HG03521 (cell line): ENCODE measurements at regions not wholly inside any gene's neighbourhood (a gene's known extent, or its start where the extent isn't known, plus 50 kb on each side); places are given as distances from the start of the nearest gene placed in this dataset.

Source experiments
- ATAC-seq: cut with Tn5 transposase; IDR thresholded peaks from one replicate; pipeline ENCODE4 v1.9.1; 2021; ENCODE audit warnings: mild to moderate bottlenecking, moderate library complexity; ENCODE audit not compliant: unreplicated experiment

DNA sequence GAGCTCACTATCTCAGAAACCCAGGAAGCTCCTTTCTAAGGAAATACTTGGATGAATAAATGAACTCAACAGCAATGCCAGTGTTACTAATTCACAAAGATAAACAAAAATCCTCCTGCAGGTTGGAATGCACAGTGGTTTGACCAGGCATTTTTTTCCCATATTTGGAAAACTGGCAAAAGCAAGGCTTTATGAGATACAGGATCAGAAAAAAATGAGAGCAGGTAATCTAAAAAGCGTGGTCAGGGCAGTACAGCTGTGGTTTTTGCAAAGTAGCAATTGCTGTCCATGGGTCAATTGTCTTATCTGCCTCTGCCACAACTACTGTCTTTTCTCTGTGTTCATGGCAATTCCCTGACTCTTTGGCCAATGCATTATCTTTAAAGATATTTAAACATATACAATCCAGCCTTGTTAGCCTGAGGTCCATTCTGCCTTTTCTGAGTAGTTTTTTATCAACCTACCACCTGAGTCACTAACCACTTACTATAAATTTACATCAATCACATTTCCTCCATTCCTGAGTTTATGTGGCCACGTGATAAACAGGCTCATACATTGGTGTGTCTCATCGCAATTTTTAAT lies 564.5 kb upstream of the IGFBP3 start:
- ATAC-seq = no peak

DNA sequence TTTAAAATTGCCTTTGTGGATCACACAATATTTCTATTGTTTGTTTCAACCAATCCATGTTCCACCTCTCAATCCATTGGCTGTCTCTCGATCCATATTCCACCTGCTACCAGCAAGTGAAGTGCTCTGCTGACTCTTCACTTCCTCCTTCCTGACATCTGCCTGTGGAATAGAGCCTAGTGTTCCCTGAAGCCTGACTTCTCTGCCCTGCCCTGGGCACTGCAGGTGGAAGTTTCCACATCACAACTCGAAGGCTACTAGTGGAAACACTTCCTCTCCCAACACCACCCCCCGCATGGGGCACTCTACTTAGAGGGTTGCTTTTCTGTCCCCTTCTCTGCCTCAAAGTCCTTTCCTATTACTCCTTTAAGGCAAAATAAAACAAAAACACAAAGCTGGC lies 563.8 kb upstream of the IGFBP3 start:
- ATAC-seq = no peak

GRCh38 chr7:46480619-46481018 lies 559.5 kb upstream of the IGFBP3 start:
- ATAC-seq = no peak

DNA sequence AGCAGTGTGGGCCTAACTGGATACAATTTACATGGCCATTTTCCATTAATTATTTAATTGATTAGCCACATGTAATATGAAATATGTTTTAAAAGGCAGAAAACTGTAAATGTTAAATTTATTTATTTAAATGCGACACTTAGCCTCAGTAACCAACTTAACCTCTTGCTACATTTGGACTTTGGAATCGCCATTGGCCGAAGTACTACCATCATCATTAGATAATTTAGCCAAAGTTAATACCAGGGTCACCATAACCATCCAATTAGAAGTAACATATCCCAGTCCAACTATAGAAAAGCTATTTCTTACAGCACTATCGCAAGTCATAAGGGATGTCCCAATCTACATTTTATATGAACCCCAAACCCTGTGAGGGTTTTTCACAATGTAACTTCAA lies 558.6 kb upstream of the IGFBP3 start:
- no peak for ATAC-seq

DNA sequence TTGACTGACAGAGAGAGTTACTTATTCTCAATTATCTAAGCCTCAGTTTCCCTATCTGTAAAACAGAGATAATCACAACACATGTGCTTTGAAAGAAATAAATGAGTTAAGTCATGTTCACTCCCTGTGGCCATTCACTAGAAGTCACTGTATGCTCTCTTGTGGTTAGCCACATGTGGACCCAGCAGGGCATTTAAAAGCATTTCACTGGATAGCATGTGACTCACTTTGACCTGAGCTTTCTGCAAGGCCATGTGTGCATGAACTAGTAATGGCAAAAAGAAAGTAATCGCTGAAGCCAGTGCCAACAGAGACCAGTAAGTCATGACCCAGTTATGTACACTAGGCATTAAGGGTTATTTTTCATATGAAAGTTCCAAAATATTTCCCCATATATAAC lies 557.0 kb upstream of the IGFBP3 start:
- ATAC-seq = no peak

DNA sequence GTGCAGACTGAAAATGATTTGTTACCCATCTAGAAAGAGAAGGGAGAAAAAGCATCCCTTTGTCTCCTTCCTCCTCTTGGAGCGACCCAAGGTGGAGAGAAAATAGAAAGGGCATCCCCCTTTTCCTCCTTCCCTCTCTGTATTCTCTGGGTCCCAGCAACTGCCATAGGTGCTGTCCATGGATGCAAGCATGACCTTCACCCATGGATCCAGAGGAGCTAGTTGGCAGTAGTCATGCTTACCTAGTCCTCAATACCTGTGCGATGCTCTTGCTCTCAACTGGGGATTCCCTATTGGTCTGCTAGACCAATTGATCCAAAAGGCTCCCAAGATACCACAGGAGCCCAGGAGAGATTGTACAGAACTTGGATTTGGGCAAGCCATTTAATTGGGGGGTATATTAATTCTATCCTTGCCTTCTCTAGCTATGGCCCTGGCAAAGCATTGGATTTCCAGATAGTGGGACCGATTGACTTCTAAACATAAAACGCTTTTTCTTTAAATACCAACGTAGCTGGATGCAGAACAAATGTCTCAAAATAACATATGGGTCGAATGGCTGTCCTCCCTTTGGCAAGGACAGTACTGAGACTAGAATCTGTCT lies 547.8 kb upstream of the IGFBP3 start:
- no peak for ATAC-seq

GRCh38 chr7:46463170-46463569 lies 542.1 kb upstream of the IGFBP3 start:
- no peak for ATAC-seq

- no peak for ATAC-seq
These were observed 540.3 kb upstream of the IGFBP3 start for GRCh38 chr7:46461334-46461777.

- ATAC-seq = no peak
These were observed 538.9 kb upstream of the IGFBP3 start for GRCh38 chr7:46459942-46460341.

- ATAC-seq = no peak
These were observed 533.7 kb upstream of the IGFBP3 start for GRCh38 chr7:46454816-46455215.

- no peak for ATAC-seq
These were observed 531.6 kb upstream of the IGFBP3 start for GRCh38 chr7:46452561-46453135.

GRCh38 chr7:46451846-46452245 lies 530.8 kb upstream of the IGFBP3 start:
- ATAC-seq = no peak

DNA sequence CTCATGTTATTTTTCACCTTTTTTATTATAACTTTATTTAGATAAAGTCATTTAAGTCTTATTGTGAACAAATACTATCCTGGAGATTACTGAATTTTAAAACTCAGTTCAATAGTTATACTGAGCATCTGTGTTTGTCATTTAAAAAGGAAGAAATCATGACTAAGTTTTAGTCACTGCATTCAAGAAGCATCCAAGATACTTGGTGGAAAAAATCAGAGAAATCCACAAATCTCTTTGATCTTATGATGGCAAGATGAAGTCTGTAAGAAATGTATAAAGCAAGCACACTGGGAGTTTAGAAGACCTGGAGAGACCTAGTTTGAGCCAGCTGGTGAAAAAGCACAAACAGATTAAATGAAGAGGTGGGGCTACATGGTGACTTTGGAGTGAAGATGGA lies 529.8 kb upstream of the IGFBP3 start:
- no peak for ATAC-seq

DNA sequence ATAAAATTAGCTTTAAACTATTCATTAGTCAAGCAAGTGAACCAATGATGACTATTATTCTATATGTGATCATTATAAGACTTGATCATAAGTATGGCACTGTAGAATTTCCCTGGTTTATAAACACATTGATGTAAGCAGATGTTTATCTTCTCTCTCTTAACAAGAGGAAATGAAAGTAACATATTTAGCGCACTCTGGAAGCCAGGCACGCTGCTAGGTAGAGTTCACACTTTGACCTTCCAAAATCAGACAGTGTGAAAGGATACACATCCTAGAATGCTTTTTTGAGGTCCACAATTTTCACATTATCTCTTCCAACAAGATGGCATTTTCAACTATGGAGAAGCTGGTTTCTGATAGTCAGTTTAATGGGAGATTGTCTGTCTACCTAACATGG lies 529.4 kb upstream of the IGFBP3 start:
- no peak for ATAC-seq

- ATAC-seq = no peak
These were observed 528.7 kb upstream of the IGFBP3 start for GRCh38 chr7:46449743-46450142.

GRCh38 chr7:46448478-46448877 lies 527.4 kb upstream of the IGFBP3 start:
- ATAC-seq = no peak

DNA sequence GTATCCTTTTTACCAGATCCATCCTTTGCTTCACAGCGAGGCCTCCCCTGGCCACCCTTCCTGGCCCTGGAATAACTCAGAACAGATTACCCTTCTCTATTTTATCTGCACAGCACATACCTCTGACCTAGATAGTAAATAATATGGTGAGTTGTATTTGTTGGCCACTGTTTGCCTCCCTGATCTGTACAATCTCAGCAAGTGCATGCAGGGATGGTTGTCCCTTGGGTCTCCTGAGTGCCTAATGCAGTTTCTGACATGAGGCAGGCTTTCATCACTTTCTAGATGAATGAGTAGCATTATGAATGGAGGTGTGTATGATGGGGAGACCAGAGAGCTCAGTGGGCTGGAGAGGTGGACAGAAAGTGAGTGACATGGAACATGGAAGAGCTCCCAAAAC lies 525.1 kb upstream of the IGFBP3 start:
- no peak for ATAC-seq

DNA sequence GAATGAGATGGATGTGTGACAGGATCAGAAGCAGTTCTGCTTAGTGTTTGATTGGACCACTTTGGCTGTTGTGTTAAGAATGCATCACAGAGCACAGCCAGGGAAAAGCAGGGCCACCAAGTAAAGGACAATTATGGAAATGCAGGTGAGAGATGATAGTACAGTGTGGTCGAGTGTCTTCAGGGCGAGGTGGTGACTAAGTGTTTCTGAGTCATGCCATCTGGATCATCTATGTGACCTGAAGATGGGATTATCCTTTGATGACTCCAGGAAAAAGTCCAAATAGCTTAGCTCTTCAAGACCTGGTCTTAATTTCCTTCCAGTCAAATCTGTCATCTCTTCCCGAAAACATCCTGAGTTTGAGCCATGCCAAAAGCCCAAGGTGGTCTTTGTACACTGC lies 523.2 kb upstream of the IGFBP3 start:
- ATAC-seq = no peak

- no peak for ATAC-seq
These were observed 519.1 kb upstream of the IGFBP3 start for GRCh38 chr7:46440186-46440585.

- no peak for ATAC-seq
These were observed 511.6 kb upstream of the IGFBP3 start for GRCh38 chr7:46432708-46433107.

DNA sequence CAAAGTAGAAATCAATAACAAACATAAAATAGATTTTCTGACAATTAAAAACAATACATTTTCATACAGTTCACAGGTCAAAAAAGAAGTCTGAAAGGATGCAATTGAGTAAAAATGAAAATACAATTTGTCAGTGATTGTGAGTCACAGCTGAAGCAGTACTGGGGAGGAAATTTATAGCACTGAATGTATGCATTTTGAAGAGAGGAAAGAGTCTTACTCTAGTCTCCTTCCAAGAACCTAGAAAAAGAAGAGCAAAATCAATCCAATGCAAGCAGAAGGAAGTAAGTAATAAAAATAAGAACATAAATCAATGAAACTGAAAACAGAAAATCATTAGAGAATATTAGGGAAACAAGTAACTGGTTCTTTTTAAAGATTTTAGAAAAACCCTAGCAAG lies 507.2 kb upstream of the IGFBP3 start:
- no peak for ATAC-seq

DNA sequence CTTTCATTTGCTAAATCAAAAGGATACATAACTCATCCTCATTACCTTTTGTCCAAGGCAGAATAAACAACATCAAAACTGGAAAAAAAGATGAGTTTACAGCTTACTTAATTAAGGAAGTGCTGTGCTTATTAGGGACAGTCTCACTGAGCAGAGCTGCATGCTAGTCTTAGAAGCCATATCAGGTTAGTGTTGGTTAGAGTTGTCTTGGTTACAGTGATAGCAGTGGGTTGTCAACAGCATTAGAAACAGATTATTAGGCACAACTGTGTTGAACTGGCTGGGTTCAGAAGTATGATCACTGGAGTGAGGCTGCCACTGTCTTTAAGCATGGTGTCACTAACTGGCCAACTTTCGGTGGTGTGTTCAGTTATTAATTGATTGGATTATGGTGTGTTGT lies 503.9 kb upstream of the IGFBP3 start:
- ATAC-seq = no peak
